DND-41 (cell line): ENCODE measurements at regions not wholly inside any gene's neighbourhood (a gene's known extent, or its start where the extent isn't known, plus 50 kb on each side); places are given as distances from the start of the nearest gene placed in this dataset.

ENCODE experiments used
- EZH2 ChIP-seq: IDR thresholded peaks from 3 replicates; pipeline ENCODE4 v1.6.1; 2012; ENCODE audit warnings: borderline replicate concordance, low read depth, mild to moderate bottlenecking, moderate library complexity, low read length, inconsistent platforms; ENCODE audit not compliant: severe bottlenecking
- TF ChIP-seq, protein P1 (sequence below): IDR thresholded peaks from 2 replicates; pipeline ENCODE4 v1.5.1; 2012; ENCODE audit warnings: borderline replicate concordance, low read length, moderate library complexity, mild to moderate bottlenecking; ENCODE audit not compliant: poor library complexity, severe bottlenecking; ENCODE audit errors: extremely low read depth

DNA sequence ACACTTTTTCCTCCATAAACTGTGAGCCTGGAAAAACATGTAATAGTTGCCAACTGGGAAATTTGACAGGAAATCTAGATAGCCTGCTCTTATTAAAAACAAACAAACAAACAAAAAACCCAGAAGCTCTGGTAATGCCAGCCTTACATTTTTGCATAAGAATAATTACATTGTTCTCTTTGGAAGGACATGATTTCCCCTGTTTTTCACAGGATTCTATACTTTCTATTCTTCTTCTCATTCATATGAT lies 137.9 kb downstream of the AEBP2 start:
- TF ChIP-seq, protein P1, sequence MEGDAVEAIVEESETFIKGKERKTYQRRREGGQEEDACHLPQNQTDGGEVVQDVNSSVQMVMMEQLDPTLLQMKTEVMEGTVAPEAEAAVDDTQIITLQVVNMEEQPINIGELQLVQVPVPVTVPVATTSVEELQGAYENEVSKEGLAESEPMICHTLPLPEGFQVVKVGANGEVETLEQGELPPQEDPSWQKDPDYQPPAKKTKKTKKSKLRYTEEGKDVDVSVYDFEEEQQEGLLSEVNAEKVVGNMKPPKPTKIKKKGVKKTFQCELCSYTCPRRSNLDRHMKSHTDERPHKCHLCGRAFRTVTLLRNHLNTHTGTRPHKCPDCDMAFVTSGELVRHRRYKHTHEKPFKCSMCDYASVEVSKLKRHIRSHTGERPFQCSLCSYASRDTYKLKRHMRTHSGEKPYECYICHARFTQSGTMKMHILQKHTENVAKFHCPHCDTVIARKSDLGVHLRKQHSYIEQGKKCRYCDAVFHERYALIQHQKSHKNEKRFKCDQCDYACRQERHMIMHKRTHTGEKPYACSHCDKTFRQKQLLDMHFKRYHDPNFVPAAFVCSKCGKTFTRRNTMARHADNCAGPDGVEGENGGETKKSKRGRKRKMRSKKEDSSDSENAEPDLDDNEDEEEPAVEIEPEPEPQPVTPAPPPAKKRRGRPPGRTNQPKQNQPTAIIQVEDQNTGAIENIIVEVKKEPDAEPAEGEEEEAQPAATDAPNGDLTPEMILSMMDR = no peak
- TF ChIP-seq EZH2 = no peak
